ENCODE measurements at regions not wholly inside any gene's neighbourhood (a gene's known extent, or its start where the extent isn't known, plus 50 kb on each side); places are given as distances from the start of the nearest gene placed in this dataset.

DNA sequence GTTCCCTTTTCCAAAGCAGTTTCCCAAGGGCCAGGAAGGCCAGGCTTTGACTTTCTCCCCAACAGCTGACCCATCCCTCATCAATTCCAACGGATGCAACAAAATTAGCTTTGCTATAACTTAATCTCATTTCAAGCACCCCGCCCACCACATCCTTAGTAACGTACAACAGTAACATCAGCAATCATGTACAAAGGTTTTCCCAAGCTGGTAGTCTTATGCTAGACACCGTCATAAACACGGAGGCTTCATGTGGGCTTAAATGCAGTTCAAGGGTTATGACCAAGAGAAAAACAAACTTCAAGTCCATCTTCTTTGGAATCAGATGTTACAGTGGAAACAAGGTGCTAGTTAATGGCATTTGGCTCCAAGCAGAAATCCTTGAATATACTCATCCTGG is 66.6 kb downstream of the EOMES start:
- no peaks in the 10 kb centered on the region for H3K36me3 ChIP-seq (ENCODE audit: control insufficient read depth, insufficient read depth, low read length)
- no peaks in the 10 kb centered on the region for H3K4me1 Mint-ChIP-seq (ENCODE audit: low read depth, unreplicated experiment)
- H3K4me3 Mint-ChIP-seq (ENCODE audit: unreplicated experiment): no peak overlapping the region
- ChIA-PET CTCF (no interaction called here), POLR2A (no interaction called here)
- H3K4me1 ChIP-seq: no peaks in the 10 kb centered on the region
- intact Hi-C loops (cut with micrococcal nuclease; ENCODE audit: unreplicated experiment): loop anchor here (5.0 kb wide), 1 partner anchor 298 kb away; no protein-coding TSS in a partner anchor
- no peaks in the 10 kb centered on the region for H3K27me3 ChIP-seq (replicated peaks; ENCODE audit: control insufficient read depth, insufficient read depth, low read length)
- no TSS peak for BruUV-seq (replicated peaks)
- H3K9me3 Mint-ChIP-seq (ENCODE audit: unreplicated experiment): no peaks in the 10 kb centered on the region
- H3K36me3 Mint-ChIP-seq (ENCODE audit: insufficient read depth, unreplicated experiment): no peaks in the 10 kb centered on the region
- TF ChIP-seq, protein P1, sequence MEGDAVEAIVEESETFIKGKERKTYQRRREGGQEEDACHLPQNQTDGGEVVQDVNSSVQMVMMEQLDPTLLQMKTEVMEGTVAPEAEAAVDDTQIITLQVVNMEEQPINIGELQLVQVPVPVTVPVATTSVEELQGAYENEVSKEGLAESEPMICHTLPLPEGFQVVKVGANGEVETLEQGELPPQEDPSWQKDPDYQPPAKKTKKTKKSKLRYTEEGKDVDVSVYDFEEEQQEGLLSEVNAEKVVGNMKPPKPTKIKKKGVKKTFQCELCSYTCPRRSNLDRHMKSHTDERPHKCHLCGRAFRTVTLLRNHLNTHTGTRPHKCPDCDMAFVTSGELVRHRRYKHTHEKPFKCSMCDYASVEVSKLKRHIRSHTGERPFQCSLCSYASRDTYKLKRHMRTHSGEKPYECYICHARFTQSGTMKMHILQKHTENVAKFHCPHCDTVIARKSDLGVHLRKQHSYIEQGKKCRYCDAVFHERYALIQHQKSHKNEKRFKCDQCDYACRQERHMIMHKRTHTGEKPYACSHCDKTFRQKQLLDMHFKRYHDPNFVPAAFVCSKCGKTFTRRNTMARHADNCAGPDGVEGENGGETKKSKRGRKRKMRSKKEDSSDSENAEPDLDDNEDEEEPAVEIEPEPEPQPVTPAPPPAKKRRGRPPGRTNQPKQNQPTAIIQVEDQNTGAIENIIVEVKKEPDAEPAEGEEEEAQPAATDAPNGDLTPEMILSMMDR (IDR thresholded peaks at IDR 0.05; ENCODE audit: insufficient read depth in 1 of 2, low read depth in 1 of 2, low read length in 1 of 2, severe bottlenecking in 1 of 2, unreplicated experiment in 1 of 2): no peak
- H3K27ac Mint-ChIP-seq (ENCODE audit: unreplicated experiment): no peak overlapping the region
- DNase-seq: no peak
- no peaks in the 10 kb centered on the region for H3K9me3 ChIP-seq
- no peak overlapping the region for H3K4me3 ChIP-seq (ENCODE audit: low read depth, low read length)
- no peaks in the 10 kb centered on the region for H3K27me3 Mint-ChIP-seq (ENCODE audit: insufficient read depth, unreplicated experiment)

DNA sequence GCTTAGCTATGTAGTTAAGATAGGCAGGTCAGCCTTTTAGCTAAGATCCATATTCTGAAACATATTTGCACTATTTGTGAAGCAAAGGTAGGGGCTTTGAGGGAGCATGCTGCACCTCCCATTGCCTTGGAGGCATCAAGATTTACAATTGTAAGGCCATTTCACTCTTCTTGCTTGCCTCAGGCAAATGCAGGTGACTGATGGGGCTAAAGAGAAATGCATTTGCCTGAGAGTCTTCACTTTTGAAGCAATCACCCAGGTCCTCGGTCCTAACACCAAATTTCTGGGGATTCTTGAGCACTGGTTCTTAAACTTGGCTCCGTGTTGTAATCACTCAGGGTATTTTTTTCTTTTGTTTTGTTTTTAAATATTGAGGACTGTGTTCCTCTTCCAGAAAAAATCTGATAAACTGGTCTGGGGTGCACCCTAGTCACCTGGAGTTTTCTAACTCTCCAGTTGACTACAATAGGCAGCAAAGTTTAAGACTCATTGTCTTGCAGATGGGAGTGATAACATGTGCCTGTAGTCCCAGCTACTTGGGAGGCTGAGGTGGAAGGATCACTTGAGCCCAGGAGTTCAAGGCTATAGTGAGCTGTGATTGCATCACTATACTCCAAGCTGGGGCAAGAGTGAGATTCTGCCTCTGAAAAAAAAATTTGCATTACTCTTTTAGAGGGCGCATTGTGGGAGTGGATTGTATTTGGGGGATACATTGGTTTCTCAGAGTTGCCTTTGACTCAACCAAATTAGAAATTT is 68.1 kb downstream of the EOMES start:
- CTCF ChIA-PET: no interaction called here

DNA sequence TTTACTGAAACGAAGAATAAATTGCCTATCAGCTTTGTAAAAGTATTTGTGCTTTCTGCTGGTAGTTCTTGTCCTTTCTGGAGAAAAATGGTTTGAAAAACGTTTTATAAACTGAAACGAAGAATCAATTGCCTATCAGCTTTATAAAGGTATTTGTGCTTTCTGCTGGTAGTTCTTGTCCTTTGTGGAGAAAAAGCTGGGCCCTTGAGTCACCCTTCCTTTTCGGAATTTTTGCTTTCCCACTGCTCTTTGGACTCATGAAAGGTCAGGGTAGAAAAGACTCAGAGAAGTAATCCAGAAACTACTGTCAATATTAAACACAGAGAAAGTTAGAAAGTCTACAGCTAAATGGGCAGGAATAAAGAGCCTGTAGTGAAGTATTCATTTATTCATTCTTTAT is 72.8 kb downstream of the EOMES start:
- CTCF ChIA-PET: no interaction called here
- Mint-ChIP-seq H3K27me3 (ENCODE audit: insufficient read depth, unreplicated experiment) (no peaks in the 10 kb centered on the region), H3K27ac (ENCODE audit: unreplicated experiment) (no peak overlapping the region), H3K9me3 (ENCODE audit: unreplicated experiment) (no peaks in the 10 kb centered on the region), H3K4me3 (ENCODE audit: unreplicated experiment) (no peak overlapping the region), H3K4me1 (ENCODE audit: low read depth, unreplicated experiment) (no peaks in the 10 kb centered on the region), H3K36me3 (ENCODE audit: insufficient read depth, unreplicated experiment) (no peaks in the 10 kb centered on the region)
- POLR2A ChIA-PET: no interaction called here
- no peaks in the 10 kb centered on the region for H3K36me3 ChIP-seq (ENCODE audit: control insufficient read depth, insufficient read depth, low read length)
- H3K4me1 ChIP-seq: no peaks in the 10 kb centered on the region
- TF ChIP-seq, protein P1 (IDR thresholded peaks at IDR 0.05; ENCODE audit: insufficient read depth in 1 of 2, low read depth in 1 of 2, low read length in 1 of 2, severe bottlenecking in 1 of 2, unreplicated experiment in 1 of 2): no peak
- H3K4me3 ChIP-seq (ENCODE audit: low read depth, low read length): no peak overlapping the region
- no peaks in the 10 kb centered on the region for H3K27me3 ChIP-seq (replicated peaks; ENCODE audit: control insufficient read depth, insufficient read depth, low read length)
- DNase-seq: no peak
- no peaks in the 10 kb centered on the region for H3K9me3 ChIP-seq
- intact Hi-C loops (cut with micrococcal nuclease; ENCODE audit: unreplicated experiment): no loop called here
- BruUV-seq (replicated peaks): no TSS peak

More for the DNA sequence above, 68.1 kb downstream of the EOMES start:
- H3K9me3 Mint-ChIP-seq (ENCODE audit: unreplicated experiment): no peaks in the 10 kb centered on the region
- no peaks in the 10 kb centered on the region for H3K4me1 Mint-ChIP-seq (ENCODE audit: low read depth, unreplicated experiment)
- H3K4me1 ChIP-seq: no peaks in the 10 kb centered on the region
- BruUV-seq (replicated peaks): no TSS peak
- H3K4me3 Mint-ChIP-seq (ENCODE audit: unreplicated experiment): no peak overlapping the region
- H3K27me3 Mint-ChIP-seq (ENCODE audit: insufficient read depth, unreplicated experiment): no peaks in the 10 kb centered on the region
- no peaks in the 10 kb centered on the region for H3K27me3 ChIP-seq (replicated peaks; ENCODE audit: control insufficient read depth, insufficient read depth, low read length)
- TF ChIP-seq, protein P1 (IDR thresholded peaks at IDR 0.05; ENCODE audit: insufficient read depth in 1 of 2, low read depth in 1 of 2, low read length in 1 of 2, severe bottlenecking in 1 of 2, unreplicated experiment in 1 of 2): no peak
- no peak overlapping the region for H3K4me3 ChIP-seq (ENCODE audit: low read depth, low read length)
- POLR2A ChIA-PET: no interaction called here
- intact Hi-C loops (cut with micrococcal nuclease; ENCODE audit: unreplicated experiment): no loop called here
- H3K36me3 Mint-ChIP-seq (ENCODE audit: insufficient read depth, unreplicated experiment): no peaks in the 10 kb centered on the region
- DNase-seq: no peak
- no peaks in the 10 kb centered on the region for H3K9me3 ChIP-seq
- no peaks in the 10 kb centered on the region for H3K36me3 ChIP-seq (ENCODE audit: control insufficient read depth, insufficient read depth, low read length)
- H3K27ac Mint-ChIP-seq (ENCODE audit: unreplicated experiment): no peak overlapping the region

Measured in Caco-2 (cell line).